Cardiac muscle cell (in vitro differentiated cells and primary cell): ENCODE measurements at regions not wholly inside any gene's neighbourhood (a gene's known extent, or its start where the extent isn't known, plus 50 kb on each side); places are given as distances from the start of the nearest gene placed in this dataset.

Experiments used
- DNase-seq, 2 donors: peaks; one replicate each; pipeline versions ENCODE4 v3.0.0 to v3.0.0-alpha.2; 2010 to 2017; ENCODE audit warnings: low read depth in 1 of 2, low spot score in 1 of 2
- H3K27ac ChIP-seq: fragments of 200-600 bp; sonication (generic); 2 replicates; pipeline ENCODE4 v1.5.1; 2016
- H3K27me3 ChIP-seq: fragments of 200-600 bp; sonication (generic); 2 replicates; pipeline ENCODE4 v1.6.0; 2016; ENCODE audit warnings: control low read depth
- H3K36me3 ChIP-seq: fragments of 200-600 bp; sonication (generic); 2 replicates; pipeline ENCODE4 v1.5.1; 2016; ENCODE audit warnings: control low read depth
- H3K4me1 ChIP-seq: fragments of 200-600 bp; sonication (generic); 2 replicates; pipeline ENCODE4 v1.8.1; 2017; ENCODE audit warnings: low read depth, mild to moderate bottlenecking, mixed run types
- H3K4me3 ChIP-seq: fragments of 200-600 bp; sonication (generic); 2 replicates; pipeline ENCODE4 v1.5.1; 2016; ENCODE audit warnings: mild to moderate bottlenecking
- H3K9me3 ChIP-seq: fragments of 200-600 bp; sonication (generic); 2 replicates; pipeline ENCODE4 v1.5.1; 2017; ENCODE audit warnings: low read depth, mild to moderate bottlenecking, control low read depth
- TF ChIP-seq, protein P1 (sequence below): IDR thresholded peaks from 2 replicates; pipeline ENCODE4 v1.5.1; 2012; ENCODE audit warnings: low read depth, mild to moderate bottlenecking, low read length

DNA sequence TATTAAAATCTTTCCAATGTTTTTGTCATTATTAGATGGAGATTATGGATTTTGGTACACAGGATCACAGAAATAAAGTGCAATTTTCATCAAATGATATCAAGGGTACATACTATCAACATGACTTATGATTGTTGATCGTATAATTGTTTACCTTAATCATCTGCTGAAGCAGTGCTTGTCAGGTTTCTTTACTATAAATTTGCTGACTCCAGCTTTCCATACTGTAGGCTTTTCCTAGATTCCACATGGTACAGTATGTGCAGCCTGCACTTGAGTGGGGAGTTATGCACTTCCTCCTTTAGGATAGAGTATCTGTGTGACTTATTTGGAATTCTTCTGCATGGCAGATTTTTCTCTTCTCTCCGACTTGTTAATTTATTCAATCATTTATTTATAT is 187.6 kb upstream of the DPP10 start:
- TF ChIP-seq, protein P1, sequence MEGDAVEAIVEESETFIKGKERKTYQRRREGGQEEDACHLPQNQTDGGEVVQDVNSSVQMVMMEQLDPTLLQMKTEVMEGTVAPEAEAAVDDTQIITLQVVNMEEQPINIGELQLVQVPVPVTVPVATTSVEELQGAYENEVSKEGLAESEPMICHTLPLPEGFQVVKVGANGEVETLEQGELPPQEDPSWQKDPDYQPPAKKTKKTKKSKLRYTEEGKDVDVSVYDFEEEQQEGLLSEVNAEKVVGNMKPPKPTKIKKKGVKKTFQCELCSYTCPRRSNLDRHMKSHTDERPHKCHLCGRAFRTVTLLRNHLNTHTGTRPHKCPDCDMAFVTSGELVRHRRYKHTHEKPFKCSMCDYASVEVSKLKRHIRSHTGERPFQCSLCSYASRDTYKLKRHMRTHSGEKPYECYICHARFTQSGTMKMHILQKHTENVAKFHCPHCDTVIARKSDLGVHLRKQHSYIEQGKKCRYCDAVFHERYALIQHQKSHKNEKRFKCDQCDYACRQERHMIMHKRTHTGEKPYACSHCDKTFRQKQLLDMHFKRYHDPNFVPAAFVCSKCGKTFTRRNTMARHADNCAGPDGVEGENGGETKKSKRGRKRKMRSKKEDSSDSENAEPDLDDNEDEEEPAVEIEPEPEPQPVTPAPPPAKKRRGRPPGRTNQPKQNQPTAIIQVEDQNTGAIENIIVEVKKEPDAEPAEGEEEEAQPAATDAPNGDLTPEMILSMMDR, result no peak
- H3K9me3 ChIP-seq, result no peaks in the 10 kb centered on the region
- no peaks in the 10 kb centered on the region for H3K36me3 ChIP-seq
- no peak for DNase-seq
- H3K4me1 ChIP-seq, result no peaks in the 10 kb centered on the region
- no peak overlapping the region for H3K27ac ChIP-seq
- H3K4me3 ChIP-seq, result no peak overlapping the region
- no peaks in the 10 kb centered on the region for H3K27me3 ChIP-seq

DNA sequence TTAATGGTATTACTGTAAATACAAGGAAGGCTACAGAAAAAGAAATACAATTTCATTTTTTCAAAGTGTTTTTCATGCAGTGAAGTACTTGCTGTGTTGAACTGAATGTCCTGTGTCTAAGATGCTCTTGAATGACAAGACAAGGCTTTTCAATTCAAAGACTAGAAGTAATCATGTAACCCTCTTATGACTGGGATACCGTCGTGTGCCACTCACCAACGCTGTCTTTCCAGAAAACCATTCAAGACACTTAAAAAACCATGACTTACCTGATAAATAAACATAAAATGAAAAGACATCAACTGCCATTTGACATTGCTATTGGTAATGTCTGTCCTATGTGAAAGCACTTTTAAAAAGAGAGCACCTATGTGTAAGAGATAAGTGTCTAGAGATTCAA is 183.1 kb upstream of the DPP10 start:
- Histone ChIP-seq H3K4me3 (no peak overlapping the region), H3K36me3 (no peaks in the 10 kb centered on the region), H3K9me3 (no peaks in the 10 kb centered on the region), H3K4me1 (no peaks in the 10 kb centered on the region), H3K27ac (no peak overlapping the region), H3K27me3 (no peaks in the 10 kb centered on the region)
- DNase-seq, result no peak
- TF ChIP-seq, protein P1, result no peak

DNA sequence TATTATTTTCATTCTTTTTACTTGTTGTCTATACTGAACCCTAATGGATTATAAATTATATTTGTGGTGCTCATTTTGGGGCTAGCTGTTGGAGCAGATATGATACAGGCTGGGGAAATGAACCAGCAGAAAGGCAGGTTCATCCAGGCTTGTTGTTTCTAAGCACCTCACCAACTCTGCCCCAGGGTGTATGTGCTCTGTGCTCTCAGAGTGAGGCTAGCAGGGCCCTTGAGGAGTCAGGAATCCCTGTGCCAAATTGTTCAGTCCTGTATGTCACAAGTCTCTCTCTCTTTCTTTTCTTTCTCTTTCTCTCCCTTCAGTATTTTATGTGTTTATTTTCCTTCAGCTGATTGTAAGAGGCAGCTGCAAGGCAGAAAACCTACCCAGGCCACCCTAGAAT is 181.1 kb upstream of the DPP10 start:
- Histone ChIP-seq H3K36me3 (no peaks in the 10 kb centered on the region), H3K4me1 (no peaks in the 10 kb centered on the region), H3K4me3 (no peak overlapping the region), H3K27me3 (no peaks in the 10 kb centered on the region), H3K9me3 (no peaks in the 10 kb centered on the region), H3K27ac (no peak overlapping the region)
- DNase-seq, result no peak
- TF ChIP-seq, protein P1, result no peak

DNA sequence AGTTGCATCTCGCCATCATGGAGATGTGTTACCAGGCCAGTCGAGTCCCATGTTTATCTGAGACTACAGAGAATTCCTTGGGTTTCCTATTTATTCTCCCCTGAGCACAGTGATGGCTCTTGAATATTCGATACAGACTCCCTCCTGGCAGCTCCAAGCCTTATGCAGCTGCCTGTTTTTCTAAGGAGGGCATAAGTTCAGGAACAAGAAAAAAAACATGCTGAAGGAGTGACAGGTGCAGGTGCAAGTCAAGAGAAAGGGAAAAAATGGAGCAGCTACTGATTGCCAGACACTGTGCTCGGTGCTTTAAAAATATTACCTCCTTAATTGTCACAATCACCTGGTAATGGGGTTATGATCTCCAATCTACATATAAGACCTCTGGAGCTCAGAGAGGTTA is 177.2 kb upstream of the DPP10 start:
- Histone ChIP-seq H3K4me1 (no peaks in the 10 kb centered on the region), H3K4me3 (no peak overlapping the region), H3K27me3 (no peaks in the 10 kb centered on the region), H3K9me3 (no peaks in the 10 kb centered on the region), H3K36me3 (no peaks in the 10 kb centered on the region), H3K27ac (no peak overlapping the region)
- TF ChIP-seq, protein P1, result no peak
- DNase-seq, result no peak

DNA sequence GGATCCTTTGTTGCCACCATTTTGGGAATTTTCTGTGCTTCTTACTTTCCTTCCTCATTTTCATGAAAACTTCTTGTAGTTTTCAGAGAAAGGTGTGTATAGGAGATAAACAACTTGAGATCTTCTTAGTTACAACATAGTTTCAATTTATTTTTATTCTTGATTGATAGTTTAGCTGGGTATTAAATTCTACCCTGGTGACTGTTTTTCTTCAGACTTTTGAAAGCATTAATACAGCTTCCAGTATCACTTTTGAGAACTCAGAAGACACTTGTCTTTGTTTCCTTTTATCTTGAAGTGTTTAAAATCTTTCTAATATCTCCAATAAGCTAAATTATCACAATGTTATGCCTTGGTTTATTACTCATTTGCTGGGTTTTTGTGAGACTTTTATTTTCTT is 167.5 kb upstream of the DPP10 start:
- H3K27me3 ChIP-seq, result no peaks in the 10 kb centered on the region
- no peaks in the 10 kb centered on the region for H3K9me3 ChIP-seq
- no peaks in the 10 kb centered on the region for H3K36me3 ChIP-seq
- TF ChIP-seq, protein P1, result no peak
- H3K4me1 ChIP-seq, result no peaks in the 10 kb centered on the region
- H3K27ac ChIP-seq, result no peak overlapping the region
- no peak overlapping the region for H3K4me3 ChIP-seq
- DNase-seq, result no peak

DNA sequence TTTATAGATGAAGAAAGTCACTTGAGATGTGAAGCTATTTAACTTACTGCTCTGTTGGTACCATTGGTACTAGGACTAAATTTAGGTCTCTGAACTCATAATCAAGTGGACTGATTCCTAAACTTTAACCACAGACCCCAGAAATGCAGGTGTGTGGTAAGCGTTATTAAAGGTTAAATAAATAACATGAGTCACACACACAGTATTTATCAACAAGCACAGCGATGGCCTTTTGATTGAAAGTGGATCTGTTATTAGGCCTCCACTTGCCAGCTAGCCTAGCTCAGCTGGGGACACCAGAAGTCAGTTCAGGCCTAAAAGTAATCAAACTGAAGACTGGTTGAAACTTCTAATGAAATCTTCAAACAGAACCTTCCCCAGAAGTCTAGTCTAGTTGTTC is 161.3 kb upstream of the DPP10 start:
- Histone ChIP-seq H3K4me1 (no peaks in the 10 kb centered on the region), H3K4me3 (no peak overlapping the region), H3K27ac (no peak overlapping the region), H3K36me3 (no peaks in the 10 kb centered on the region), H3K9me3 (no peaks in the 10 kb centered on the region), H3K27me3 (no peaks in the 10 kb centered on the region)
- TF ChIP-seq, protein P1, result no peak
- no peak for DNase-seq
